ENCODE measurements at regions not wholly inside any gene's neighbourhood (a gene's known extent, or its start where the extent isn't known, plus 50 kb on each side); places are given as distances from the start of the nearest gene placed in this dataset.

DNA sequence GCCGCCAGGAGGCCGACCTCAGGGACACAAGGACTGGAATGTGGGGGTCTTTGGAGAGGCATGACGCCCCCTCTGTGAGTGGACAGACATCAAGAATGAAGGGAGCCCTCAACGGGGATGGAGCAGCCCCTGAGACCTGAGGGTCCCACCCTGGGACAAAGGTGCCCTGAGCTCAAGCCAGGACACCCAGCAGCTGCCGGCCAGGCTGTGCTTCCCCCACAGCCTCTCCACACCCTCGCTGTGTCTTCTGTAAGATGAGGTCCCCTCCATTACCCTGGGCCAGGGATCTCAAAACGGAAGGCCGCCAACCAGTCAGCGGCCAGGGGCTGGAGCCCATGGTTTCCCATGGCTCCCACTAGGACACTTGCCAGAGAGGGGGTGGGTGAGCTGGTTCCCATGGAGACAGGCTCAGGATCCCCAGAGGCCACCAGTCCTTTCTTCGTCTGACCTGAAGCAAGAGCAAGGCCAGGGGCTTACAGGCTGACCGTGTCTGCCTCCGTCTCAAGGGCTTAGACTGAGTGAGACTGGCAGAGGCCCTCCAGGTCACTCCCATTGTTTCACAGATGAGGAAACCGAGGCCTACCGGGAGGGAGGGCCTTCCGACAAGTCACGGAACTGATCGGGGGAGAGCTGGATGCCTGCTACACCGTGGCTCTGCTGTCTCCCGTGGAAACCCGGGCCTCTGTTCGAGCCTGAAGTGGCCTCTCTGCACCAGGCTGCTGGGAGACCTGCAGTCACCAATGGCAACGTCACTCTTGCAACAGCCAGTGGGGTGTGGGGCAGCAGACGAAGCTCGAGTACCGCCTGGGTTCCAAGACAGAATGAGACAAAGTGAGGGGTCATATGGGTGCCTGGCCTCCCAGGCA, 91.7 kb upstream of the DIO3 start:
- DNase-seq (ENCODE audit: low read depth, low spot score) = no peak
- no CpG with 5 or more reads among the region's 25 CpGs for WGBS (ENCODE audit: insufficient coverage, insufficient read length)

DNA sequence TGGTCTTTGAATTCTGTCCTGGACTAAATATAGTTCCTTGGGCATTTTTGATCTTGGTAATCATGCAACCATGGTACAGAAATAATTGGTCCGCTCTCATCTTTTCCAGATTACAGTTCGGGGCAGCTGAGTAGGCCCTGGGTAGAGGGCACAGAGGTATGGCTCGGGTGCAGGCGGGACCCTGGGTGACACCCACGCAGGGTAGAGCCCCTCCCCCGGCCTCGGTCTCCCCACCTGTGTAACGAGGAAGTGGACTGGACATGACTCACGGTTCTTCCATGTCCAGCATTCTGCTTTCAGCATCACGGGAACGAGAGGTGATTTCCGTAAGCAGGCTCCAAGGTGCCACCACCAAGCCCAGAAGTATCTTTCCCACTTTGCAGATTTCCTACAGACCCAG, 91.0 kb upstream of the DIO3 start:
- Histone ChIP-seq H3K4me3 (ENCODE audit: low read length) (no peak overlapping the region), H3K36me3 (ENCODE audit: control insufficient read depth, insufficient read depth, low read length) (no peaks in the 10 kb centered on the region), H3K9me3 (ENCODE audit: control insufficient read depth, insufficient read depth, low read length) (no peaks in the 10 kb centered on the region), H3K27me3 (ENCODE audit: control insufficient read depth, insufficient read depth, low read length) (no peaks in the 10 kb centered on the region), H3K4me1 (ENCODE audit: control insufficient read depth, insufficient read depth, low read length) (no peaks in the 10 kb centered on the region), H3K27ac (ENCODE audit: low read length) (no peak overlapping the region)
- no CpG with 5 or more reads among the region's 12 CpGs for WGBS (ENCODE audit: insufficient coverage, insufficient read length)
- DNase-seq (ENCODE audit: low read depth, low spot score) = no peak

More for the DNA sequence above, 91.7 kb upstream of the DIO3 start:
- H3K9me3 ChIP-seq (ENCODE audit: control insufficient read depth, insufficient read depth, low read length) = no peaks in the 10 kb centered on the region
- no peaks in the 10 kb centered on the region for H3K36me3 ChIP-seq (ENCODE audit: control insufficient read depth, insufficient read depth, low read length)
- no peak overlapping the region for H3K4me3 ChIP-seq (ENCODE audit: low read length)
- no peaks in the 10 kb centered on the region for H3K27me3 ChIP-seq (ENCODE audit: control insufficient read depth, insufficient read depth, low read length)
- no peak overlapping the region for H3K27ac ChIP-seq (ENCODE audit: low read length)
- H3K4me1 ChIP-seq (ENCODE audit: control insufficient read depth, insufficient read depth, low read length) = no peaks in the 10 kb centered on the region; the same call in 1 of the 2 replicates

DNA sequence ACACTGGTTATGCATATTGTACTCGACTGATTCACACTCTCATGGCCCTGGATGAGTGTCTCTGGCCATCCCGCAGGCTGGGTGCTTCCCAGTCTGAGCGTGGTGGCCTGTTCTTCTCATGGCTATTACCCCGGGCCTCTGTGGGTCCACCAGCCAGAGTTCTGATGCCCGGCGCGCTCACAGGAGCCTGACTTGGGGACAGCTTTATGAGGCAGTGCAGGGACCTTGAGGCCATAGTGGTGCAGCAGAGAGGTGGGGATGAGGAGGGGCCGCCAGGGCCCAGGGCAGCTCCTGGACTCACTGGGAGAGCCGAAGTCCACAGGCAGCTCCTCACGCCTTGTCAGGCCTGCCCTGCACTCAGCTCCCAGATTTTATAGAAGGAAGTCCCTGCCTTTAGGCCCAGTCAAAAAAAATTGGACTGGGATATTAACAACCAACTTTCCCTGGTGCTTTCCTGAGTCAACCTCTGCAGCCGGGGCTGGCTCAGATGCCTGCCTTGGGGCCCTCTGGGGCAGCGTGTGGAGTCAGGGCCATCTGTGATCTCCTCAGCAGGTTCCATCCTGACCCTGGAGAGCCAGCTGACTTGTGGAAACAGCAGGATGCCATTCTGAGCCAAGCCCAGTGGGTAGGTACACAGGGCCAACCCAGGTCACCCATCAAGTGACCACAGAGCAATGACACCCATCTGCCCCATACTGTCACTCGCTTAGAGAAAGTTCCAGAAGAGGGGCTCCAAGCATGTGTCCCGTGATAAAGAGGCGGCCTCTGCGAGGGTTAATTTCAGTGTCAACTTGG, 89.4 kb upstream of the DIO3 start:
- Histone ChIP-seq H3K27ac (ENCODE audit: low read length) (no peak overlapping the region), H3K36me3 (ENCODE audit: control insufficient read depth, insufficient read depth, low read length) (no peaks in the 10 kb centered on the region)
- WGBS (ENCODE audit: insufficient coverage, insufficient read length) = no CpG with 5 or more reads among the region's 16 CpGs

DNA sequence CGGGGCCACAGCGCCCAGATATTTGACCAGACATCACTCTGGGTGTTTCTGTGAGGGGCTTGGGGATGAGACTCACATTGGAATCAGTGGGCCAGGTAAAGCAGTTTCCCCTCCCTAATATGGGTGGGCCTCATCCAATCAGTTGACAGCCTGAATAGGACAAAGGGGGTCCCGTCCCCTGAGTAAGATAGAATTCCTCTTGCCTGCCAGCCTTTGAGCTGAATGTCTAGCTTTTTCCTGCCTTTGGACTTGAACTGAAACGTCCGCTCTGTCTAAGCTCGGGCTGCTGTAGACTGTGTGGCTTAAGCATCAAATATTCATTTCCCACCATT, 88.8 kb upstream of the DIO3 start:
- H3K4me1 ChIP-seq (ENCODE audit: control insufficient read depth, insufficient read depth, low read length) = peaks cover 10% of the 10 kb centered on the region

More for the DNA sequence above, 89.4 kb upstream of the DIO3 start:
- no peaks in the 10 kb centered on the region for H3K27me3 ChIP-seq (ENCODE audit: control insufficient read depth, insufficient read depth, low read length)
- no peak overlapping the region for H3K4me3 ChIP-seq (ENCODE audit: low read length)
- peaks cover 6% of the 10 kb centered on the region for H3K4me1 ChIP-seq (ENCODE audit: control insufficient read depth, insufficient read depth, low read length)
- no peak for DNase-seq (ENCODE audit: low read depth, low spot score)
- no peaks in the 10 kb centered on the region for H3K9me3 ChIP-seq (ENCODE audit: control insufficient read depth, insufficient read depth, low read length)

DNA sequence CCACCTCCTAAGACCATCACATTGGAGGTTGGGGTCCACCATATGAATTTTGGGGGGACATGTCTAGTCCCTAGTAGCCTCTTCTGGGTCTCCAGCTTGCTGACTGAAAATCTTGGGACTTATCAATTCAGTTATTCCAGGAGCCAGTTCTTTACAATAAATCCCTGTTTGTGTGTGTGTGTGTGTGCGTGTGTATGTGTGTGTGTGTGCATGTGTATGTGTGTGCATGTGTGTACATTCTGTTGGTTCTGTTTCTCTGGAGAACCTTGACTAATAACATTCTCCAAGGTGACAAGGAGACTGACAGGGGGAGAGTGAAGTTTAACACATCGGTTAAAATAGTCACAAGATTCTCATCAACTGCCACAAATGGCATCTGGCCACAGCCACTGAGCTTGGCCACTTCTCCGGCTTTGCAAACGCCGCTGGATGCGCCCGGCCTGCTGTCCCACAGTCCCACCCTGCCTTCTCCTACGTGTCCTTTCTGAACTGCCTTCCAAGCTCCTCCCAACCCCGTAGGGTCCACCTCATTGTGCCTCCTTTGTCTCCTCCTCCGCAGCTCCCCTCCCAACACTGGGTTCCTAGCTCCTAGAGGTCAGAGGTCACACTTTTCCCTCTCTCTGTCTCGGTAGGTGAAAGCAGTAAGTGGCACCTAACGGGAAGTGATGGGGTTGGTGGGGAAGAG, 88.1 kb upstream of the DIO3 start:
- Histone ChIP-seq H3K27me3 (ENCODE audit: control insufficient read depth, insufficient read depth, low read length) (no peaks in the 10 kb centered on the region), H3K36me3 (ENCODE audit: control insufficient read depth, insufficient read depth, low read length) (no peaks in the 10 kb centered on the region), H3K27ac (ENCODE audit: low read length) (no peak overlapping the region), H3K4me1 (ENCODE audit: control insufficient read depth, insufficient read depth, low read length) (peaks cover 10% of the 10 kb centered on the region), H3K9me3 (ENCODE audit: control insufficient read depth, insufficient read depth, low read length) (no peaks in the 10 kb centered on the region), H3K4me3 (ENCODE audit: low read length) (no peak overlapping the region)
- WGBS (ENCODE audit: insufficient coverage, insufficient read length) = no CpG with 5 or more reads among the region's 12 CpGs
- DNase-seq (ENCODE audit: low read depth, low spot score) = no peak

More for the DNA sequence above, 88.8 kb upstream of the DIO3 start:
- no CpG with 5 or more reads among the region's 6 CpGs for WGBS (ENCODE audit: insufficient coverage, insufficient read length)
- no peak overlapping the region for H3K27ac ChIP-seq (ENCODE audit: low read length)
- H3K36me3 ChIP-seq (ENCODE audit: control insufficient read depth, insufficient read depth, low read length) = no peaks in the 10 kb centered on the region
- no peaks in the 10 kb centered on the region for H3K9me3 ChIP-seq (ENCODE audit: control insufficient read depth, insufficient read depth, low read length)
- no peak overlapping the region for H3K4me3 ChIP-seq (ENCODE audit: low read length)
- no peaks in the 10 kb centered on the region for H3K27me3 ChIP-seq (ENCODE audit: control insufficient read depth, insufficient read depth, low read length)
- DNase-seq (ENCODE audit: low read depth, low spot score) = no peak

DNA sequence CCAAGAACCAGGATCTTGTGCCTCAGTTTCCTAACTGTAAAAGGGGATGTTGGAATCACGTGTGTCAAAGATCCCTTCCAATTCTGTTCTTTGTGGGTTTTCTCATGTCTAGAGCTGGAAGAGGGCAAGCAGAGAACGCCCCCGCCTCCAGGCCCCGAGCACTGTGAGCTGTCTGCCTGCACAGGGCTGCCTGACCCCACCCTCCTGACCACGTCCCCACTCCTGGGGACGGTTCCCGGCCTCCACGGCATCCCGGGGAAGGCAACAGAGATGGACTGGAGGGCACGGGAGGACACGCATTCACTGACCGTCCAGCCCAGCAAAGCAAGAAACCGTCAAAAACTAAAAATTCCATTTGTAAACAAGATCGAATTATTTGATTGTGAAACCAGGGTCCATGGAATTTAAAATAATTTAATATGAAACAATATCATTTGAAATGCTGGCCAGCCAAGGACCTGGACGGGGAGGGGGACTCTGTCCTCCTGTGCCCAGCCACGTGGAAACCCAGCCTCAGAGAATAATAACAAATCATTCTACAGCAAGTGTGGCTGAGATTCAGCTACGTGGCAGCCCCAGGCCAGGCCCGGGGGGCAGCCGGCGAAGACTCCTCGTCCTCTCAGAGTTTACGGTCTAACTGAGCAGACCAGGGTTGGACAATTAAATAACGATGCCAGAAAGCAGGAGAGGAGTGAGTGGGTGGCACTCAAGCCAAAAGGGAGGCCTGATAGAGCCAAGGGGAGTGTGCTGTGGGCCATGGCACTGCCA, 87.3 kb upstream of the DIO3 start:
- Histone ChIP-seq H3K27ac (ENCODE audit: low read length) (no peak overlapping the region), H3K36me3 (ENCODE audit: control insufficient read depth, insufficient read depth, low read length) (no peaks in the 10 kb centered on the region), H3K4me3 (ENCODE audit: low read length) (no peak overlapping the region), H3K27me3 (ENCODE audit: control insufficient read depth, insufficient read depth, low read length) (no peaks in the 10 kb centered on the region), H3K4me1 (ENCODE audit: control insufficient read depth, insufficient read depth, low read length) (peaks cover 10% of the 10 kb centered on the region), H3K9me3 (ENCODE audit: control insufficient read depth, insufficient read depth, low read length) (no peaks in the 10 kb centered on the region)
- no peak for DNase-seq (ENCODE audit: low read depth, low spot score)
- WGBS (ENCODE audit: insufficient coverage, insufficient read length) = no CpG with 5 or more reads among the region's 23 CpGs

DNA sequence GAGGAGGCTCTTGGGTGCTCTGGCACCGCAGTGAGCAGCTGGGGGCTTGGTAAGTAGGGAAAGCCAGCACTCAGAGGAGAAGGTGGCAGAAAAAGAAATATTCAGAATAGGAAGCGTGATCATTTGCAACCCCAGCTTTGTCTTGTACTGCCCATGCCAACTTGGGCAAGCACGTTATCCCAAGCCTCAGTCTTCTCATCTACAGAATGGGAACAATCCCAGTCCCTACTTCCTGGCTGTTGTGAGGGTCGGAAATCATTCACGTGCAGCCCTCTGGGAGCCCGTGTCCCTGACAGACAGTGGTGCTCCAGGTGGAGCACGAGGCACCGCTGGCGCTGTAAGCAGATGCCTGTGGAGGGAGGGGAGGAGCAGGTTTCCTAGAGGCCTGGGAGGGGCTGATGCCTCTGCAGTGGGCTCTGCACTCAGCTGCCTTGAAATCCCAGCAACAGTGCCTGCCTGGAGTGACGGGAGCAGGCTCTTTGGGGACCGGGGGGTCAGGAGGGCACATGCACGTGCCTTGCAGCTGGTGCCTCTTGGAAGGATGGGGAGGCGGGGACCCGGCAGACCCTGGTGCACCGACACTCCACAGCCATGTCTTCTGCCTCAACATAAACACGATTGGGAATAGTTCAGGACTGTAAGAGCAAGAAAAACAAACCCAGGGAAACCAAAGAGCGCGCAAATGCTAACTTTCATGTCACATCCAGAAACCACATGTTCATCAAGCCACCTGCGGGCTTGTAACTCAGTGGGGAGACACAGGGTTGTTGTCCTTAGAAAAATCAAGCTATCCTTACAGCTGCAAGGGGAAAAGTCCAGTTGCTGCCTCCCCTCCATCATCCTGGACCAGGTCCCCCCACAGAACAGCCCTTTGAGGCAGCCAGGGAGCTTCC, 86.5 kb upstream of the DIO3 start:
- WGBS (ENCODE audit: insufficient coverage, insufficient read length) = no CpG with 5 or more reads among the region's 19 CpGs
- Histone ChIP-seq H3K4me3 (ENCODE audit: low read length) (no peak overlapping the region), H3K27me3 (ENCODE audit: control insufficient read depth, insufficient read depth, low read length) (no peaks in the 10 kb centered on the region), H3K36me3 (ENCODE audit: control insufficient read depth, insufficient read depth, low read length) (no peaks in the 10 kb centered on the region), H3K4me1 (ENCODE audit: control insufficient read depth, insufficient read depth, low read length) (peaks cover 10% of the 10 kb centered on the region), H3K27ac (ENCODE audit: low read length) (no peak overlapping the region), H3K9me3 (ENCODE audit: control insufficient read depth, insufficient read depth, low read length) (no peaks in the 10 kb centered on the region)
- no peak for DNase-seq (ENCODE audit: low read depth, low spot score)

DNA sequence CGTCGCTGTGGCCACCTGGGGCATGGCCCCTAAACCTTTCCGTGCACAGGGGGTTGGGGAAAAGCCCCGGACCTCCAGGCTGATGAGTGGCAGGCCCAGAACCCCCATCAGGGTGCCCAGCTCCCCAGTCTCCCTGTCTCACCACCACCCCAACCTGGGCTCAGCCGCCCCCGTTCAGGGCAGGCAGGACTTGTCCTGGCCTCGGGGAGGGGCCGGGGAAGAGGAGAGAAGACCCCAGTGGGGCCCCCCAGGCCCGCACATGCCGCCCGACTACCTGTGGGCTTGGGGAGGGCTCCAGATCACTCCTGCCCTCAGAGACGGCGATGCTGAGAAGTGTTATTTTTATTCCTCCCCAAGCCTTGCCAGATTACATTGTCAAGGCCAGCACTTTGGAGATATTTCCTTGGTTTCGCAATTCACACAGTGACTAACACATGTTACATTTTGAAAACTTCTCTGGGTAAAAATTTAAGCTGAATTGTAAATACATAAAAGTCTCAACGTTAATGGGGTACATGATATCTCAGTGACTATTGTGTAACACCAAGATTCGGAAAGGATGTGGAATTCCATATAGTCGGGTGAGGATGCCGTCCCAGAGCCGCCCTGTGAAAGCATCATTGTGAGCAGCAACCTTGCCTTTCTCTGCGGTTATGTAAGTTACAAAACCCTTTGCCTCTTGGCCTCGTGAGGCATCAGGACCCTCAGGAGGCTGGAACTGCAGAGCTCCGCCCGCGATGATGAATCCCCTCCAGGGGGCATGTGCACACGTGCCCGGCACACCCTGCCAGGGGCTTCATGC, 85.6 kb upstream of the DIO3 start:
- no peak overlapping the region for H3K27ac ChIP-seq (ENCODE audit: low read length)
- H3K4me3 ChIP-seq (ENCODE audit: low read length) = no peak overlapping the region
- no peaks in the 10 kb centered on the region for H3K9me3 ChIP-seq (ENCODE audit: control insufficient read depth, insufficient read depth, low read length)
- H3K4me1 ChIP-seq (ENCODE audit: control insufficient read depth, insufficient read depth, low read length) = peaks cover 10% of the 10 kb centered on the region
- no CpG with 5 or more reads among the region's 26 CpGs for WGBS (ENCODE audit: insufficient coverage, insufficient read length)
- H3K36me3 ChIP-seq (ENCODE audit: control insufficient read depth, insufficient read depth, low read length) = no peaks in the 10 kb centered on the region
- no peak for DNase-seq (ENCODE audit: low read depth, low spot score)
- H3K27me3 ChIP-seq (ENCODE audit: control insufficient read depth, insufficient read depth, low read length) = no peaks in the 10 kb centered on the region
